ENCODE measurements at regions not wholly inside any gene's neighbourhood (a gene's known extent, or its start where the extent isn't known, plus 50 kb on each side); places are given as distances from the start of the nearest gene placed in this dataset.
"Not testable (repeated sequence)": the region's sequence is repeated elsewhere in the genome, so short reads cannot be mapped to it uniquely, and the experiment has no call there.

- no peak for DNase-seq (ENCODE audit: low spot score in 2 of 2)
- no peak overlapping the region for H3K27ac ChIP-seq
- no peaks in the 10 kb centered on the region for H3K36me3 ChIP-seq
- no peaks in the 10 kb centered on the region for H3K27me3 ChIP-seq
- no peaks in the 10 kb centered on the region for H3K4me1 ChIP-seq
- H3K9me3 ChIP-seq = no peaks in the 10 kb centered on the region
- no peak overlapping the region for H3K4me3 ChIP-seq
- intact Hi-C loops (cut with DNase I) = no loop called here
- no peak for TF ChIP-seq CTCF (IDR thresholded peaks at IDR 0.05)
These were observed 530.2 kb downstream of the NR2F2 start for GRCh38 chr15:96860741-96861140.

- no peaks in the 10 kb centered on the region for H3K27me3 ChIP-seq
- H3K4me3 ChIP-seq = no peak overlapping the region
- intact Hi-C loops (cut with DNase I) = no loop called here
- no peak overlapping the region for H3K27ac ChIP-seq
- no peaks in the 10 kb centered on the region for H3K36me3 ChIP-seq
- H3K4me1 ChIP-seq = no peaks in the 10 kb centered on the region
- H3K9me3 ChIP-seq = peaks cover 0 to 3% of the 10 kb centered on the region in 2 donors
- no peak for DNase-seq (ENCODE audit: low spot score in 2 of 2)
- TF ChIP-seq CTCF (IDR thresholded peaks at IDR 0.05) = no peak
These were observed 537.5 kb downstream of the NR2F2 start for GRCh38 chr15:96867992-96868391.

GRCh38 chr15:96869122-96869521 is 538.6 kb downstream of the NR2F2 start:
- Histone ChIP-seq H3K36me3 (no peaks in the 10 kb centered on the region), H3K9me3 (peaks cover 0 to 3% of the 10 kb centered on the region in 2 donors), H3K4me1 (no peaks in the 10 kb centered on the region), H3K4me3 (no peak overlapping the region), H3K27me3 (no peaks in the 10 kb centered on the region), H3K27ac (no peak overlapping the region)
- intact Hi-C loops (cut with DNase I) = no loop called here
- no peak for TF ChIP-seq CTCF (IDR thresholded peaks at IDR 0.05)
- no peak for DNase-seq (ENCODE audit: low spot score in 2 of 2)

GRCh38 chr15:96869790-96870189 is 539.3 kb downstream of the NR2F2 start:
- no peaks in the 10 kb centered on the region for H3K4me1 ChIP-seq
- no peak overlapping the region for H3K27ac ChIP-seq
- TF ChIP-seq CTCF (IDR thresholded peaks at IDR 0.05) = no peak
- intact Hi-C loops (cut with DNase I) = no loop called here
- no peaks in the 10 kb centered on the region for H3K27me3 ChIP-seq
- DNase-seq (ENCODE audit: low spot score in 2 of 2) = no peak
- no peak overlapping the region for H3K4me3 ChIP-seq
- H3K36me3 ChIP-seq = no peaks in the 10 kb centered on the region
- H3K9me3 ChIP-seq = peaks cover 0 to 3% of the 10 kb centered on the region in 2 donors

- H3K36me3 ChIP-seq = no peaks in the 10 kb centered on the region
- H3K9me3 ChIP-seq = peaks cover 0 to 3% of the 10 kb centered on the region in 2 donors
- DNase-seq (ENCODE audit: low spot score in 2 of 2) = no peak
- no peak overlapping the region for H3K4me3 ChIP-seq
- intact Hi-C loops (cut with DNase I) = no loop called here
- no peak for TF ChIP-seq CTCF (IDR thresholded peaks at IDR 0.05)
- no peak overlapping the region for H3K27ac ChIP-seq
- H3K4me1 ChIP-seq = no peaks in the 10 kb centered on the region
- H3K27me3 ChIP-seq = no peaks in the 10 kb centered on the region
These were observed 540.1 kb downstream of the NR2F2 start for GRCh38 chr15:96870580-96870979.

GRCh38 chr15:96877442-96877841 is 546.9 kb downstream of the NR2F2 start:
- DNase-seq (ENCODE audit: low spot score in 2 of 2); H3K4me1 ChIP-seq; intact Hi-C loops (cut with DNase I); H3K27ac ChIP-seq; H3K27me3 ChIP-seq; H3K4me3 ChIP-seq; H3K9me3 ChIP-seq; H3K36me3 ChIP-seq: not testable (repeated sequence)
